H4 (cell line): ENCODE measurements at regions not wholly inside any gene's neighbourhood (a gene's known extent, or its start where the extent isn't known, plus 50 kb on each side); places are given as distances from the start of the nearest gene placed in this dataset.
A peak's percentile ranks its signal among the peaks of the same experiment; 100 is the strongest.
"Not testable (repeated sequence)": the region's sequence is repeated elsewhere in the genome, so short reads cannot be mapped to it uniquely, and the experiment has no call there.

Experiments
- DNase-seq: peaks from one replicate; pipeline ENCODE4 v3.0.0-alpha.2; 2015; ENCODE audit warnings: low spot score

GRCh38 chr20:1825938-1826445 is 69.2 kb upstream of the SIRPA start:
- no peak for DNase-seq

DNA sequence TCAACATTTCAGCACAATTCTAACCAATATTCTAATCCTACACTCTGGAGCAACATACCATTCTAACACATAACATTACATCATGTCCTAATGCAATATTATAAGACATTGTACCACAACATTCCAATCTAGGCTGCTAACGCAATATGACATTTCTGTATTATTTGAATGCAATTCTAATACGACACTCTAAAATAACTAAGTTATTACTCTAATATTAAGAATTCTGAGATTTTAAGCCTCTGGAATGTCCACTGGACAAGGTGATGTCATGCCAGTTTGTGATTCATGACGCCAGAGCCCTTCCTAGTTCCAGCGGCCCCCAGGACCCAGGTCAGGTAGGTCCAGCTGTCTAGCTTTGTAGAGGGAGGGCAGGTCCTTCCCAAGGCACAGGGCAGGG is 69.7 kb upstream of the SIRPA start:
- DNase-seq = no peak

- no peak for DNase-seq
Observed at GRCh38 chr20:1824834-1825233, 70.4 kb upstream of the SIRPA start.

GRCh38 chr20:1824181-1824580 is 71.0 kb upstream of the SIRPA start:
- DNase-seq = no peak

- DNase-seq = no peak
Observed at GRCh38 chr20:1823450-1823844, 71.8 kb upstream of the SIRPA start.

DNA sequence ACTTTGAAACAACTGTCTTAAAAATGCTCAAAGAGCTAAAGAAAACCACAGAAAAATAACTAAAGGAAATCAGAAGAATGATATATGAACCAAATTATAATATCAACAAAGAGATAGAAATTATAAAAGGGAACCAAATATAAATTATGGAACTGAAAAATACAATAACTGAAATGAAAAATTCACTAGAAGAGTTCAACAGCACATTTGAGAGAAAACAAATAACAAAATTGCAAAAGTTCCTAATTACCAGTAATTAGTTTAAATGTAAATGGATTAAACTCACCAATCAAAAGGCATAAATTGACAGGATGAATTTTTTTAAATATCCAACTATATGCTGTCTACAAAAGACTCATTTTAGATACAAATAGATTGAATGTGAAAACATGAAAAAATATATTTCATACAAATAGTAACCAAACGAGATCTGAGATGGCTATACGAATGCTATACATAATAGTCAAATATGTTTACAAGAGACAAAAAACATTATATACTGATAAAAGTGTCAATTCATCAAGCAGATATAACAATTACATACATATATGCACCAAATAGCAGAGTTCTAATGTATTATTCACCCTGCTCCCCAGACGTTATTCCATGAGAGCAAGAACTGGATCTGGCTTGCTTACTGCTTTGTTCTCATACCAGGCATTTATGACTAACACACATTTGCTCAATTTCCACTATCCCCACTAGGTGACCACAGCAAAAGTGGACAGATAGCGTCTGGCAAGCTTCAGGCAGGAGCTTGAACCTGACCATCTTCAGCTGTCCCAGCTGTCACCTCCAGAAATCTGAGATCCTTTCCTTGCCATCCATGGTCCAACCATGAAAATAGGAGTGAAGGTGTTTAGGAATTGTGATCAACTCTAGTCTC is 72.4 kb upstream of the SIRPA start:
- no peak for DNase-seq

DNA sequence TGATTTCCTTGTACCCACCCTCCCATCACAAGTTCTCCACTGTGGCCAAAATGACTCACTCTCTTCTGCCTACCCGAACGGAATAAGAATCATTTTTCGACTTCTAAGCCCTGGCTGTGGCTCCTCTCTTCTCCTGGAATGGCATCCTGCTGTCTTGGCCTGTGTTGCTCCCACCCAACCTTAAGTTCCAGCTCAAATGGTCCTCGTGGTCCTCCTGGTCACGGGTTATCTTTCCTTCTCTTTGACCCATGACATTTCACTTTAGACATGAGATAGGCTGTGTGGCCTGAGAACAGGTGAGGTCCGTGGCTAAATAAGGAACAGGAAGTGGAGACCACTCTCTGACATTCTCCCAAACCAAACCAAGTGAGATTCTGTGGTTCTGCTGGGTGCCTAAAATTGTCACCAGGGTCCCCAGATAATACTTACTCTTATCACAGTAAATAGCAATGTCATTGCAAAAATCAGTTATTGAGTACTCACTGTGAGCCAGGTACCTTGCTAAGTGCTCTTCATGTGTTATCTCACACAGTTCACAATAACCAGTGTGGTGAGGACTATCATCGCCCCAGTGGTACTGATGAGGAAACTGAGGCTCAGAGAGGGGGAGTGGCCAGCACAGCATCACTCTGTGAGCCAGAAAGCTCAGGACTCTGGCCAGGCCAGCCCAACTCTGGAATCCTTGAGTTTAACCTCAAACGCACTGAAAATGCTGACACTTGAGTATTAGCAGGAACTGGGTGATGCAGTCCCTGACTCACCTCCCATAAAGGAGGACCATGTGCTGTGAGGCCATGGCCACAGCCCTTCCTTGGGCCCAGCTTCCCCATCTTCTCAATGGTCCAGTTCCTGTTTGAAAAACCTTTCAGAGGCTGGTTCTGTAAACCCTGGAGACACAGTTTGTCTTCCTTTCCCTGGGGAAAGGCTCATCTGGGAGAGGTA is 74.8 kb upstream of the SIRPA start:
- no peak for DNase-seq

GRCh38 chr20:1819311-1820137 is 75.7 kb upstream of the SIRPA start:
- DNase-seq = no peak

- no peak for DNase-seq
Observed at GRCh38 chr20:1818895-1819294, 76.3 kb upstream of the SIRPA start.

- no peak for DNase-seq
Observed at GRCh38 chr20:1818247-1818840, 76.9 kb upstream of the SIRPA start.

GRCh38 chr20:1817577-1818211 is 77.5 kb upstream of the SIRPA start:
- DNase-seq = no peak

- DNase-seq = no peak
Observed at GRCh38 chr20:1816384-1817381, 78.5 kb upstream of the SIRPA start.

- no peak for DNase-seq
Observed at GRCh38 chr20:1815502-1816085, 79.6 kb upstream of the SIRPA start.

DNA sequence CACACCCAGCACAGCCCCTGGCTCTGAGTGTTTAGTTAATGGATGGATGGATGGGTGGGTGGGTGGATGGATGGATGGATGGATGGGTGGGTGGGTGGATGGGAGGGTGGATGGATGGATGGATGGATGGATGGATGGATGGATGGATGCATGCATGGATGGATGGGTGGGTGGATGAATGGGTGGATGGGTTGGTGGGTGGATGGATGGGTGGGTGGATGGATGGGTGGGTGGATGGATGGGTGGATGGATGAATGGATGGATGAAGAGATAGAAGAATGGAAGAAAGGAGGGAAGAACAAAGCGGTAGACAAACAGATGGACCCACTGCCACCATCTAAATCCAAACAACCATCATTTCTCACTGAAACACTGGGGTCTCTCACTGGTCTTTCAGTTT is 80.3 kb upstream of the SIRPA start:
- not testable (repeated sequence) for DNase-seq

- DNase-seq = no peak
Observed at GRCh38 chr20:1813674-1814635, 81.3 kb upstream of the SIRPA start.

- DNase-seq = peak; percentile 58
Observed at GRCh38 chr20:1813101-1813529, 82.1 kb upstream of the SIRPA start.

DNA sequence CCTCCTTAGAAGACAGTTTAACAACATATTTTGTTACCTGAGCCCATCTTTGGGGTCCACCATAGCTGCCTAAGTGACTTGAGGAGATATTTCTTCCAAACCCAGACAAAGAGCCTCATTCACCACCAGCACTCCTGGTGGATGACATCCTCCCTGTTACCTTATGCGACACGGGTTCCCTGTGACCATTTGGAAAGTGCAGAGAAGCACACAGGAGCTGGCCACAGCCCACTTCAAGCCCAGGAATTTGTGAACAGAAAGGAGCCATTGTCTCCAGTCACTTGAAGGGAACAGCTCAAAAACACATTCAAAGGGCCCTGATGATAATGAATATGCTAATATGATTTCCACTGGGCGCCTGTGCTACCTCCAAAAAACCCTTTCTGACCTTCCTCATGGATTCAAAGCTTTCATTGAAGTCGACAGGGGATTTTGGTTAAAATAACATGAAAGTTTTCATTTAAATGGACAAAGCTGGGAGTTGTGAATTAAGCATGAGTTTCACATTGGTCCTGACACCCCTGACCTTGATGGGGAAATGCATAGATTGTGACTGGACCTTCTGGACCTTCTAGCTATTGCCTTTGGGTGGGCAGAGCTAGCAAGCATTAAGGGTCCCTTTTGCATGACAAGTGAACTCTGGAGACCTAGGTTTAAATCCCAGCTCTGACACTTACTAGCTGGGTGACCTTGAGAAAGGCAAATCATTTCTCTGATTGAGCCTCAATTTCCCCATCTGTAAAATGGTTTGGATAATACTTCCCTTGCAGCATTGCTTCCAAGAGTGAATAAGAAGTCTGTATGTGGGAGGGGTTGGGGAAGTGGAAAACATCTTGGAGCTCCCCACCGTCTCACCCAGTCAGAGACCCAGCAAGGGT is 83.3 kb upstream of the SIRPA start:
- DNase-seq = no peak
